Transverse colon (tissue), 3 donors: ENCODE measurements at regions not wholly inside any gene's neighbourhood (a gene's known extent, or its start where the extent isn't known, plus 50 kb on each side); places are given as distances from the start of the nearest gene placed in this dataset.

ENCODE experiments used
- POLR2A ChIP-seq: fragments of 450-650 bp; IDR thresholded peaks from one replicate; pipeline ENCODE4 v1.6.1; 2016; ENCODE audit warnings: antibody characterized with exemption, mild to moderate bottlenecking, moderate library complexity
- TF ChIP-seq, protein P1 (sequence below), 5 experiments: fragments of 200-600 bp in 3 of 5; fragments of 450-650 bp in 2 of 5; sonication (generic) in 3 of 5; IDR thresholded peaks; 1 replicate in 2 of 5; 2 replicates in 3 of 5; pipeline ENCODE4 v1.5.1; 2016 to 2017; ENCODE audit warnings: antibody characterized with exemption in 5 of 5, inconsistent platforms in 3 of 5, mild to moderate bottlenecking in 2 of 5, moderate library complexity in 1 of 5

DNA sequence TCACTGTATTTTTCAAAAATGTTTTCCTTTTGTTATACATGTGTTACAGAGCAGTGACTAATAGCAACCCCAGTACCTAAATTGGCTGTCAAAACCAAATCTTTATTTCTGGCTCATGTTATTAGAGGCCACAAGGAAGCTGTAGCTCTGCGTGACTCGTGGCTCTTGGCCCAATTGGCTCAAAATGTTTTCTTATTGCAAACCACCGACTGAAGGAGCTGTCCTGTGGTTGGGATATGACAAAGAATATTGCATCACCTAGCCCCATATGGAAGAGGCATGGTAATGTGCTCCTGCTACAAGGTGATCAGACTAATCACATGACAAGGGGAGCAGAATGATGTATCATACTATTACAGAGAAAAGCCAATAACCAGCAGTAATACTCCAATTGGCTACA, 1058.5 kb downstream of the CBLN2 start:
- no peak for TF ChIP-seq POLR2A
- TF ChIP-seq, protein P1, sequence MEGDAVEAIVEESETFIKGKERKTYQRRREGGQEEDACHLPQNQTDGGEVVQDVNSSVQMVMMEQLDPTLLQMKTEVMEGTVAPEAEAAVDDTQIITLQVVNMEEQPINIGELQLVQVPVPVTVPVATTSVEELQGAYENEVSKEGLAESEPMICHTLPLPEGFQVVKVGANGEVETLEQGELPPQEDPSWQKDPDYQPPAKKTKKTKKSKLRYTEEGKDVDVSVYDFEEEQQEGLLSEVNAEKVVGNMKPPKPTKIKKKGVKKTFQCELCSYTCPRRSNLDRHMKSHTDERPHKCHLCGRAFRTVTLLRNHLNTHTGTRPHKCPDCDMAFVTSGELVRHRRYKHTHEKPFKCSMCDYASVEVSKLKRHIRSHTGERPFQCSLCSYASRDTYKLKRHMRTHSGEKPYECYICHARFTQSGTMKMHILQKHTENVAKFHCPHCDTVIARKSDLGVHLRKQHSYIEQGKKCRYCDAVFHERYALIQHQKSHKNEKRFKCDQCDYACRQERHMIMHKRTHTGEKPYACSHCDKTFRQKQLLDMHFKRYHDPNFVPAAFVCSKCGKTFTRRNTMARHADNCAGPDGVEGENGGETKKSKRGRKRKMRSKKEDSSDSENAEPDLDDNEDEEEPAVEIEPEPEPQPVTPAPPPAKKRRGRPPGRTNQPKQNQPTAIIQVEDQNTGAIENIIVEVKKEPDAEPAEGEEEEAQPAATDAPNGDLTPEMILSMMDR (IDR thresholded peaks at IDR 0.05) = no peak
